ENCODE measurements at regions not wholly inside any gene's neighbourhood (a gene's known extent, or its start where the extent isn't known, plus 50 kb on each side); places are given as distances from the start of the nearest gene placed in this dataset.

DNA sequence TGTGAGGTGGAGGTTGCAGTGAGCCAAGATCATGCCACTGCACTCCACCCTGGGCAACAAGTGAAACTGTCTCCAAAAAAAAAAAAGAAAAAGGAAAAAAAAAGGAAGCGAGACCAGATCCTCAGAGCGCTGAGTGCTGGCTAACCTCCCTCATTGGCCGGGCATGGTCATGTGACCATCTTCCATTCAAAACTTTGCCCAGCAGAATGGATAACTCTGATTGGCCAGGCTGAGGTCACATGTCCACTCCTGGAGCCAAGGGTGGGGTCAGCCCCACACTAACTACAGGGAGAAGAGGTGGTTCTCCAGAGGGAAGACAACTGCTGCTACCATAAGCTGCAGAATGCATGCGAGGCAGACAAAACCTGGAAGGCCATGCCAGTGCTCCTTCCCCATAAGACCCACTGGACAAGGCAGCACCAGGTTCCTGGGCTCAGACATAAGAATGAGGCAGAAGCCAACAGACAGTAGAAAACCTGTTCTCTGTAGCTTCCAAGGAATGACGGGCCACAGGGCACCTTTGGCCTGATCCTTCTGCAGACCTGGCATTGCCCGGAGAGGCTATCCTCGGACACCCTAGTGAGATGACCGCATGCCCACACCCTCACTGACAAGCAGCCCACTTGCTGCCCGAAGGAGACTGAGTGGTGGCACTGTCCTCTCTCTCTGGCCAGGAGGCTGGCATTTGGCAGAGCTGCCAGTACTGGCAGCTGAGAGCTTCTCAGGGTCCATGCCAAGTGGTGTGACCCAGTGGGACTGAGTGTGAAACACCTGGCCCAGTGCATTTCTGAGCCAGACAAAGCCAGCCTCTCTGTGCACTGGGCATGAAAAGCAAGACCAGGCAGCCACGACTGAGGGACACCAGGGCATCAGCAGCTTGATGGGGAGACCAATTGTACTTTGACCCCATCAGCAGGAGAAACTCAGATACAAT is 311.9 kb upstream of the SULF2 start:
- Histone ChIP-seq H3K4me3 (no peak overlapping the region), H3K36me3 (ENCODE audit: insufficient read depth in 1 of 2, low read depth in 1 of 2) (no peaks in the 10 kb centered on the region), H3K27ac (no peak overlapping the region), H3K4me1 (no peaks in the 10 kb centered on the region), H3K27me3 (ENCODE audit: insufficient read depth in 3 of 3, low read length in 2 of 3) (peaks cover 0 to 2% (median 0%) of the 10 kb centered on the region in 3 donors), H3K9me3 (no peaks in the 10 kb centered on the region)
- 54 to 62% (median 54%) methylated on average over 10 of the region's 10 CpGs for WGBS, 3 donors
- intact Hi-C loops (cut with DNase I) = no loop called here
- TF ChIP-seq, protein P1, sequence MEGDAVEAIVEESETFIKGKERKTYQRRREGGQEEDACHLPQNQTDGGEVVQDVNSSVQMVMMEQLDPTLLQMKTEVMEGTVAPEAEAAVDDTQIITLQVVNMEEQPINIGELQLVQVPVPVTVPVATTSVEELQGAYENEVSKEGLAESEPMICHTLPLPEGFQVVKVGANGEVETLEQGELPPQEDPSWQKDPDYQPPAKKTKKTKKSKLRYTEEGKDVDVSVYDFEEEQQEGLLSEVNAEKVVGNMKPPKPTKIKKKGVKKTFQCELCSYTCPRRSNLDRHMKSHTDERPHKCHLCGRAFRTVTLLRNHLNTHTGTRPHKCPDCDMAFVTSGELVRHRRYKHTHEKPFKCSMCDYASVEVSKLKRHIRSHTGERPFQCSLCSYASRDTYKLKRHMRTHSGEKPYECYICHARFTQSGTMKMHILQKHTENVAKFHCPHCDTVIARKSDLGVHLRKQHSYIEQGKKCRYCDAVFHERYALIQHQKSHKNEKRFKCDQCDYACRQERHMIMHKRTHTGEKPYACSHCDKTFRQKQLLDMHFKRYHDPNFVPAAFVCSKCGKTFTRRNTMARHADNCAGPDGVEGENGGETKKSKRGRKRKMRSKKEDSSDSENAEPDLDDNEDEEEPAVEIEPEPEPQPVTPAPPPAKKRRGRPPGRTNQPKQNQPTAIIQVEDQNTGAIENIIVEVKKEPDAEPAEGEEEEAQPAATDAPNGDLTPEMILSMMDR (IDR thresholded peaks at IDR 0.05) = no peak
- no peak for DNase-seq
- no peak for ATAC-seq

DNA sequence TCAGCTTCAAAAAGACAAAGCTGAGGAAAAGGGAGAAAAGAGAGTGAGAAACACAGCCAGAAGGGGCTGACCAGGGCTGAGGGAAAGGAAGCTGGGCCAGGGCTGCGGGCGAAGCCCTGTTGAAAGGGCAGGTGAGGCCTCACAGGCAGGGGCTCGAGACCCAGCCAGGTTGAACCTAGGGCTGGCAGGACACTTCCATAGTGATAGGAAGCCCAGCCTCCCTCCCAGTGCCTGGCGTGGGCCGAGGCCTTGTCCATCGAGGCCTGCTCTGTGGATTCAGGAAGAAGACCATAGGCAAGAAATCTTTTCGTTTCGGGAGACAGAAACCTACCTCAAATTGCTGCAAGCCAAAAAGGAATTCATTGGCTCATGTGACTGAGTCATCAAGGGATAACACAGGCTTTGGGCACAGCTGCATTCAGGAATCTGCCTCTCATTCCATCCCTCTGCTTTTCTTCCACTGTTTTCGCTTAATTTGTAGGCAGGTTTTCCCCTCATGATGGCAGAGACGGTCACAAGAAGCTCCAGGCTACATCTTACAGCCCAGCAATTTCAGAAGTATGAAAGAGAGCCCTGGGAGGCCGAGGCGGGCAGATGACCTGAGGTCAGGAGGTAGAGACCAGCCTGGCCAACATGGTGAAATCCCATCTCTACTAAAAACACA is 311.1 kb upstream of the SULF2 start:
- Histone ChIP-seq H3K9me3 (no peaks in the 10 kb centered on the region), H3K4me3 (no peak overlapping the region), H3K27ac (no peak overlapping the region), H3K36me3 (ENCODE audit: insufficient read depth in 1 of 2, low read depth in 1 of 2) (no peaks in the 10 kb centered on the region), H3K27me3 (ENCODE audit: insufficient read depth in 3 of 3, low read length in 2 of 3) (peaks cover 0 to 2% (median 0%) of the 10 kb centered on the region in 3 donors), H3K4me1 (no peaks in the 10 kb centered on the region)
- DNase-seq = no peak
- TF ChIP-seq, protein P1 (IDR thresholded peaks at IDR 0.05) = no peak
- 88 to 91% (median 91%) methylated on average over 12 of the region's 12 CpGs for WGBS, 3 donors
- no peak for ATAC-seq
- intact Hi-C loops (cut with DNase I) = no loop called here

DNA sequence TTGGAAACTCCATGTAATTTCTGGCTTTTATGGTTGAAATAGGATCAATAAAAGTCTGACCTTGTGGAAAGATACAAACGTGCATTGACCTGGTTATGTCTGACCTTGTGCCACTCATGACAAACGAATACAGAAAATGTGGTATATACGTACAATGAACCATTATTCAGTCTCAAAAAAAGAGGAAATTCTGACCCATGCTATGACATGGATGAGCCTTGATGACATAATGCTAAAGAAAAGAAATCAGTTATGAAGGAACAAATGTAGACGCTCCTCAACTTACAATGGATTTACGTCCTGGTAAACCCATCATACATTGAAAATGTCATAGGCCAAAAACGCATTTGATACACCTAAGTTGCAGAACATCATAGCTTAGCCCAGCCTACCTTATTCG is 309.7 kb upstream of the SULF2 start:
- TF ChIP-seq, protein P1 (IDR thresholded peaks at IDR 0.05) = no peak
- intact Hi-C loops (cut with DNase I) = no loop called here
- Histone ChIP-seq H3K27me3 (ENCODE audit: insufficient read depth in 3 of 3, low read length in 2 of 3) (peaks cover 0 to 5% (median 2%) of the 10 kb centered on the region in 3 donors), H3K4me3 (no peak overlapping the region), H3K9me3 (no peaks in the 10 kb centered on the region), H3K27ac (no peak overlapping the region), H3K36me3 (ENCODE audit: insufficient read depth in 1 of 2, low read depth in 1 of 2) (no peaks in the 10 kb centered on the region), H3K4me1 (no peaks in the 10 kb centered on the region)
- ATAC-seq = no peak
- no peak for DNase-seq
- WGBS, 3 donors = 87 to 90% (median 88%) methylated on average over 7 of the region's 7 CpGs

DNA sequence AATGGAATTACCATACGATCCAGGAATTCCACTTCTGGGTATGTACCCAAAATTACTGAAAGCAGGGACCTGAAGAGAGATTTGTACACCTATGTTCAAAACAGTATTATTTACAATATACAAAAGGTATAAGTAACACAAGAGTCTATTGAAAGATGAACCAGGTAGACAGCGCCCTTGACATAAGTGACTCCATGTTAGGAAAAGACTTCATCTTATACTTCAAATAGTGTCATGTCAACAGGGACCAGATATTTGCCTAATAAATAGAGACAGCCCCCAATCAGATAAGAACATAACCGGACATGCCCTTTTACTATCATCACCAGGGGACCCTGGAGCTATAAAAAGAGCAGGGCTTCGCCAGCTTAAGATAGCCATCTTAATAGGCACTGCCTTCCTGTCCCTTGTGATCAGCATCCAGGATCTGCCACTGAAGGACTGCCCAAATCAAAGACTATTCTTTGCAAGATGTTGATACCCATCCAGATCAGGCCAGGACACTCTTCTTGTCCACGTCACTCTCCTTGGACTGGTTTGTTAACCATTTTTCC is 309.0 kb upstream of the SULF2 start:
- ATAC-seq (no peak), DNase-seq (no peak)
- Histone ChIP-seq H3K4me1 (no peaks in the 10 kb centered on the region), H3K27ac (no peak overlapping the region), H3K27me3 (ENCODE audit: insufficient read depth in 3 of 3, low read length in 2 of 3) (peaks cover 0 to 6% (median 2%) of the 10 kb centered on the region in 3 donors), H3K4me3 (no peak overlapping the region), H3K9me3 (no peaks in the 10 kb centered on the region), H3K36me3 (ENCODE audit: insufficient read depth in 1 of 2, low read depth in 1 of 2) (no peaks in the 10 kb centered on the region)
- intact Hi-C loops (cut with DNase I) = no loop called here
- 87 to 91% (median 88%) methylated on average over 5 of the region's 5 CpGs for WGBS, 3 donors
- TF ChIP-seq, protein P1 (IDR thresholded peaks at IDR 0.05) = no peak
